ENCODE measurements at regions not wholly inside any gene's neighbourhood (a gene's known extent, or its start where the extent isn't known, plus 50 kb on each side); places are given as distances from the start of the nearest gene placed in this dataset.

- TF ChIP-seq, protein P1, sequence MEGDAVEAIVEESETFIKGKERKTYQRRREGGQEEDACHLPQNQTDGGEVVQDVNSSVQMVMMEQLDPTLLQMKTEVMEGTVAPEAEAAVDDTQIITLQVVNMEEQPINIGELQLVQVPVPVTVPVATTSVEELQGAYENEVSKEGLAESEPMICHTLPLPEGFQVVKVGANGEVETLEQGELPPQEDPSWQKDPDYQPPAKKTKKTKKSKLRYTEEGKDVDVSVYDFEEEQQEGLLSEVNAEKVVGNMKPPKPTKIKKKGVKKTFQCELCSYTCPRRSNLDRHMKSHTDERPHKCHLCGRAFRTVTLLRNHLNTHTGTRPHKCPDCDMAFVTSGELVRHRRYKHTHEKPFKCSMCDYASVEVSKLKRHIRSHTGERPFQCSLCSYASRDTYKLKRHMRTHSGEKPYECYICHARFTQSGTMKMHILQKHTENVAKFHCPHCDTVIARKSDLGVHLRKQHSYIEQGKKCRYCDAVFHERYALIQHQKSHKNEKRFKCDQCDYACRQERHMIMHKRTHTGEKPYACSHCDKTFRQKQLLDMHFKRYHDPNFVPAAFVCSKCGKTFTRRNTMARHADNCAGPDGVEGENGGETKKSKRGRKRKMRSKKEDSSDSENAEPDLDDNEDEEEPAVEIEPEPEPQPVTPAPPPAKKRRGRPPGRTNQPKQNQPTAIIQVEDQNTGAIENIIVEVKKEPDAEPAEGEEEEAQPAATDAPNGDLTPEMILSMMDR (IDR thresholded peaks at IDR 0.05): no peak
- TF ChIP-seq EP300 (IDR thresholded peaks at IDR 0.05) (no peak), POLR2A (IDR thresholded peaks at IDR 0.05) (no peak), POLR2AphosphoS5 (IDR thresholded peaks at IDR 0.05) (no peak)
Measured at GRCh38 chr19:33997690-33998089, 174.6 kb upstream of the LSM14A start.

Measured in gastroesophageal sphincter (tissue), 3 donors.